T-helper 2 cell (primary cell): ENCODE measurements at regions not wholly inside any gene's neighbourhood (a gene's known extent, or its start where the extent isn't known, plus 50 kb on each side); places are given as distances from the start of the nearest gene placed in this dataset.
"Not testable (repeated sequence)": the region's sequence is repeated elsewhere in the genome, so short reads cannot be mapped to it uniquely, and the experiment has no call there.

ENCODE experiments used
- DNase-seq, 5 experiments: peaks; one replicate each; pipeline versions ENCODE4 v3.0.0 to v3.0.0-alpha.2; 2012 to 2022

DNA sequence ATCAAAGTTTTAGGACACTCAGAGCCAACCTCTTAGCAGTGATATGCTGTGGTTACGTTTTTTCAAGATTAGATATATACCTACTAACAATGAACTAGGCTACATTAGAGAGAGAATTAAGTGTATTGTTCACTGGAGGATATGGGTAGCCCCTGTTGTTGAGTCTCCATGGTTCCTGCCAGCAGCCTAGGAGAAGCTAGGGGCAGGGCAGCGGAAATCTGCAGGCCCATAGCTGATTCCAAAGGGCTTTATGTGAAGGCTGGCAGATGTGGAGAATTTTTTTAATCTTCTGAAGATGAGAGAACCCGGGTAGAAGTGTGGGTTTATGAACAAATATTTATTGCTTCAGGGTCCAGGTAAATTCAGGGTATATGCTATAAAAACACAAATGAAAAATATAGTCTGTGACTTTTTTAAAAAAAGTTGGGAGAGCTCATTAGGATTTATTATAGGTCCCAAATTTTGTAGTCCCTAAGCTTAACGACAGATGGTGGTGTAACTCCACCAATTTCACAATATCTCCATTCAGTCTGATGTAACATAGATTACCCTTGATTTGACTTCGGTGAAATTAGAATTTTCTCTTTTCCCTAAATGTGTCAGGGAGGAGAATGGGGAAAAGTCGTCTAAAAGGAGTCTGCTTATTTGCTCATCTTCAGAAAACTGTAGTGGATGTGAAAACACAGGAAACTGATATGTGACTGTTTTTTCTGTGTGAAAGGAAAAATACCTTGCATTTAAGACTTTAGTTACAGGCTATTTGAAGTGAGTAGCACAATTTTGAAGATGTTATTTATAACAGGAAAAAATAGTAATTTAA is 163.0 kb upstream of the PPP1R3A start:
- peak in 1 of 5 experiments; percentile 39 for DNase-seq

DNA sequence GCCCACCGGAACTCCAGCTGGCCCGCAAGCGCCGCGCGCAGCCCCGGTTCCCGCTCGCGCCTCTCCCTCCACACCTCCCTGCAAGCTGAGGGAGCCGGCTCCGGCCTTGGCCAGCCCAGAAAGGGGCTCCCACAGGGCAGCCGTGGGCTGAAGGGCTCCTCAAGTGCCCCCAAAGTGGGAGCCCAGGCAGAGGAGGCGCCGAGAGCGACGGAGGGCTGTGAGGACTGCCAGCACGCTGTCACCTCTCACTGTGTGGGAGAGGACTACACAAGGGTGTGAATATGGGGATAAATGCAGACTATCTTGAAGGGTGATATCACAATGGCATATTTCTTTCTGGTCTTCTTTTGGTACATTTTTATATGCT is 158.3 kb upstream of the PPP1R3A start:
- DNase-seq: not testable (repeated sequence)

DNA sequence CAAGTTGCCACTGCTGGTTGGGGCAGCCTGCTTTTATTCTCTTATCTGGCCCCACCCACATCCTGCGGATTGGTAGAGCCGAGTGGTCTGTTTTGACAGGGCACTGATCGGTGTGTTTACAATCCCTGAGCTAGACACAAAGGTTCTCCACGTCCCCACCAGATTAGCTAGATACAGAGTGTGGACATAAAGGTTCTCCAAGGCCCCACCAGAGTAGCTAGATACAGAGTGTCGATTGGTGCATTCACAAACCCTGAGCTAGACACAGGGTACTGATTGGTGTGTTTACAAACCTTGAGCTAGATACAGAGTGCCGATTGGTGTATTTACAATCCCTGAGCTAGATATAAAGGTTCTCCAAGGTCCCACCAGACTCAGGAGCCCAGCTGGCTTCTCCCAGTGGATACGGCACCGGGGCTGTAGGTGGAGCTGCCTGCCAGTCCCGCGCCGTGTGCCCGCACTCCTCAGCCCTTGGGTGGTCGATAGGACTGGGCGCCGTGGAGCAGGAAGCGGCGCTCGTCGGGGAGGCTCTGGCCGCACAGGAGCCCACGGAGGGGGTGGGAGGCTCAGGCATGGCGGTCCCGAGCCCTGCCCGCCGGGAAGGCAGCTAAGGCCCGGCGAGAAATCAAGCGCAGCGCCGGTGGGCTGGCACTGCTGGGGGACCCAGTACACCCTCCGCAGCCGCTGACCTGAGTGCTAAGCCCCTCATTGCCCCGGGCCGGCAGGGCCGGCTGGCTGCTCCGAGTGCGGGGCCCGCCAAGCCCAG is 157.8 kb upstream of the PPP1R3A start:
- not testable (repeated sequence) for DNase-seq

DNA sequence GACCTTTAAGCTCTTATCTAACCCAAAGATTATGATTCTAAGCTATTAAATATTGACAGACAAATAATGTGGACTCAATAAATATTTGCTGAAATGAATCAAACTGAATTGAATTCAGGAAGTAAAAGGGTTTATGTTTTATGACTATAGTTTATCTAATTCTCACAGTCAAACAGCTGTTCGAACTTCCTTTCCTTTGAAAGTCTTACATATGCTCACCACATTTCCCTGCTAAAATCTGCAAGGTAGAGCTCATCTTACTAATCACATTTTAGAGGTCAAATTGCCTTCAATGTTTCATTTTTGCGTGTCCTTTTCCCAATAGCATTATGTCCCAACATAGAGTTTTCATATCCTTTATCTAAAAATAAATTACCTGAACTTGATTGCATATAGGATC is 154.9 kb upstream of the PPP1R3A start:
- DNase-seq: no peak

DNA sequence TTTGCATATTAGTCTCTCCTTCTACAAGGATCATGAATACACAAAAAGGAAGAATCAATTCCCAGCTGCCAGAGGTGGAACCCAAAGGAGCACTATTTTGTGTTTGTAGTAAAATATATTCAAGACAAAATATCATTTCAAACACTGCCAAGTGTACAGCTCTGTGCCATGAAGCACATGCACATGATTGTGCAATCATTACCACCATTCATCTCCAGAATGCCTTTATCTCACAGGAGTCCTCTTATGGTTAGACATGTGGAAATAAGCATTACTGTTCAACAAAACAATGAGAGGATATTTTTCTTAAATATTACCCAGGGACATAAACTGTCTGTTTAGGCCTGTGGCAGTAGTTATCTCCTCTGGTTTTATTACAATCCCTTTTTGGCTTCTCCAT is 151.4 kb upstream of the PPP1R3A start:
- no peak for DNase-seq

DNA sequence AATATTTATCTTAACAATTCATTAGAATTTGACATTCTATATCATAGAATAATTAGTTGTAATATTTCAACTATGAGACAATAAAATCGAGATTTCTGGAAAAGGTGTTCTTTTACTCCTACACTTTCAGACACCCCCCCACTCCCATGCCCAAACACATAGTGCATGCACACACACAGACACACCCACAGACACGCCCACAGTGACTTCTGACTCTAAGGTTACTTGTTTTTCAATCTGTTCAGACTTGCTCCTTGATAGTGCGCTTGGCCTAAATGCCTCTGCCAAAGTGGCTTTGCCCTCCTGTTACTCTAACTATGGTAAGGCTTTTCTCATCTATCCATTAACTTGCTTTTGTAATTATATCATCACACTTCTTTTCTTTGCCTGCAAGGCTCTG is 144.0 kb upstream of the PPP1R3A start:
- DNase-seq: no peak

DNA sequence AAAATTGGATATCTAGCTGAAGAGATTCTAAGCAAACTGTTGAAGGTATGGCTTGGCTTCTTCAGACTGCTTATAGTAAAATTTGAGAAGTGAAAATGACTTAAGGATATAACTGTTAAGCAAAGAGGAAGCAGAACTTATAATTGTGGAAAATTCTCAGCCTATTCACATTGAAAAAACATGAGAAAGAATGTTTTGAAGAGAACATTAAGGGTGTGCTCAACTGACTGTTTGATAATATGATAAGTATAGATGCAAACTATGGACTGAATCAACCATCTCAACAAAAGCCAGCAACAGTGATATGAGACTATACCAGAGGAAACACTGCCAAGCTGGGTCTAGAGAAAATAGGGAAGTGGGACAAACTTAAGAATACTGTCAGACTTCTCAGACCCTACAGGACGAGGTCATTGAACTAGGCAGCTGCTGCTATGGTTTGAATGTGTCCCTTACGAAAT is 133.1 kb upstream of the PPP1R3A start:
- no peak for DNase-seq

DNA sequence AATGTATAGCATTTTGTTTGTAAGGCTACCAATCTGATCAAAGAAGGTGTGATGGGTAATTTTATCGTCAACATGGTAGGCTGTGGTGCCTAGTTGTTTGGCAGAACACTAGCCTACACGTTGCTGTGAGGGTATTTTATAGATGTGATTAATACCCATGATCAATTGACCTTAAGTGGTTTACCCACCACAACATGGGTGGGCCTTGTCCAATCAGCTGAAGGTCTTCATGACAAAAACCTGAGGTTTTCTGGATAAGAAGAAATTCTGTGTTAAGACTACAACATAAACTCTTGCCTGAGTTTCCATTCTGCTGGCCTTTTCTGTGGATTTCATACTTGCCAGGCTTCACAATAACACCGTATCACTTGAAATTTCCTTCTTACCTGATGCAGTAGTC is 131.8 kb upstream of the PPP1R3A start:
- DNase-seq: no peak

DNA sequence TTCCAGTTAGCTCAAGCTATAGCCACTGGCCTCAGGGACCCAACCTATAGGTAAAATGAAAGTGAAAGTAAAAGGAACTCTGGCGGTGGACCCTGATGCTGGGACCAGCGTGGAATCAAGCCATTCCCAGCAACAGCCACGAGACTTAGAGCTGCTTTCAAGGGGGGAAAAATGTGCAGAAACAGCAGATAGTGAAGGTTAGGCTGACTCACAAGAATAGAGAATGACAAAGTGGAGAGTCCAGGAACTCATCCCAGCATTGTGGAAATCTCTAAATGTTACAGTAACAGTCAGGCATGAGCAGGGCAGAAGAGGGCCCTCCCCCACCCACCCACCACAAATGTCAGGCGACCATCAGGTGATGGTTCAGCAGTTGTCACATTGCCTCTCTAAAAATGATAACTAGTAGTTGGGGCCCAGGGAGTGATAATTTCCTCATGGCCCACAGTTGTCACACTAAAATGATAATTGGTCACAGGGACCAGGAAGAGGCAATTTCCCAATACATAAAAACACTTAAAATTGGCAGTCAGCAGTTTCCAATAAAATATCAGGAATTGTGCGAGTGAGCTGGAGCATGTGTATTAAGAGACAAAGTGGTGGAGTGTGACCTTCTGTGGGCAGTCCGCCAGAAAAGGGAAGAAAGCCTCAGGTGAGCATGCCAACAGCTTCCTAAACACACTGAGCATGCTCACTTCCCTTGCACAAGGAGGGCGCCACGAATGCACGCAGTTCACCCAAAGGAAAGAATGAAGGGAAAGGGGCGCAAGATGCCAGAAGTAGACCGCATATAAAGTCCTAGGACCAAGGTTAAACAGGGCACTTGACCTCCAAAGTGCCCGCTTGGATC is 129.8 kb upstream of the PPP1R3A start:
- peak in 2 of 5 experiments; percentile 12 to 19 for DNase-seq

DNA sequence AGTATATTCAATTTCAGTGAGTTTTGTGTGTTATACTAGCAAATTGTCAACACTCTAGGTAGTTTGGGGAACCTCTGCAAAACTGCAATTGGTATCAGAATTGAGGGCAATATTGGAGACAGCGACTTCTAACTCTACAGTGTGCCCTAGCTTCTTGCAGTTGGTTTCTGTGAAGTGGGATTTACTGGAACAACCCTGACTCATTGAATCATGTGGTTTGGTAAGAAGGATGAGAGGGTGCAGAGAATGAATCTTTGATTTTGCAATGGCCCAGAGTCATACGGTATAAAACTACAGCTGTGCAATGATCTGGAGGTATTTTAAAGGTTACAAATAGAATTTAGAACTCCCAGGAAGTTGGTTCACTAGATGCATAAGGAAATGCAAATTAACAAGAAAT is 129.1 kb upstream of the PPP1R3A start:
- no peak for DNase-seq

DNA sequence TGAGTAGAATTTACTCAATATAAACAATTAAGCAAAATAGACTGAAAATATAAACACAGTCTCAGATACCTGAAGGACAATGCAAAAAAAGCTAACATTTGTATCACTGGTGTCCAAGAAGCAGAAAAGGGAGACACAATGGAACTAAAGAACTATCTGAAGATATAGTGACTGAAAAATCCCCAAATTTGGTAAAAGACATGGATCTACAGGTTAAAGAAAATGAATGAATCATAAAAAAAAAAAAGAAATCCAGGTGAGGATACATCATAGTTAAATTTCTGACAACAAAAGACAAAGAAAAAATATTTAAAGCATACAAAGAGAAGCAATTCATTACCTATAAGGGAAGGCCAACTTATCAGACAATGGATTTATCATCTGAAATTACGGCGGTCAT is 114.7 kb upstream of the PPP1R3A start:
- no peak for DNase-seq

DNA sequence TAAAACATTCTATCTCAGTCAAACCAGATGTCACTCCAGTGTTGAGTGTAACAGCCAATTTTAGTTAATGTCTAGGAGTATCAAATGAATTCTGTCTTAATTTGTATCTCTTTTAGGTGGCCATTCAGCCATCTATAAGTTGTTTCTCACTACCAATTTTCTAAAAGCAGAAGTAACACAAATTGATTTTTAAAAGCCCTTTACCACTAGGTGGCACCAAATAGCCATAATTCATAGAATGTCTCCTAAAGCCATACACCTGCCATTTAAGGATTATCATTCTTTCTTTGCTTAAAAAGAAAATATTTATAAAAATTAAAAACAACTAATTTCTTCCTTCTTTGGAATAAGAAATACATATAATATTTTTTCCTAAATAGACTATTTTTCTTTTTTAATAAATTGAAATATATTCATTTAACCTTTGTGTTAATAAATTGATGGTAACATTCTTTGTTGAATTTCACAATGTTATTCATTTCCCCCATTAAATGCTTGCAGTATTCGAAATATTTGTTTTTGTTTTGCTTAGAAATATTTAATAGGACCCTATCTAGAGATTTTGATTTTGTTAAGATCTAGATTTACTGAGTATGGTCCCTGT is 107.8 kb upstream of the PPP1R3A start:
- peak in 2 of 5 experiments; percentile 29 to 49 for DNase-seq

DNA sequence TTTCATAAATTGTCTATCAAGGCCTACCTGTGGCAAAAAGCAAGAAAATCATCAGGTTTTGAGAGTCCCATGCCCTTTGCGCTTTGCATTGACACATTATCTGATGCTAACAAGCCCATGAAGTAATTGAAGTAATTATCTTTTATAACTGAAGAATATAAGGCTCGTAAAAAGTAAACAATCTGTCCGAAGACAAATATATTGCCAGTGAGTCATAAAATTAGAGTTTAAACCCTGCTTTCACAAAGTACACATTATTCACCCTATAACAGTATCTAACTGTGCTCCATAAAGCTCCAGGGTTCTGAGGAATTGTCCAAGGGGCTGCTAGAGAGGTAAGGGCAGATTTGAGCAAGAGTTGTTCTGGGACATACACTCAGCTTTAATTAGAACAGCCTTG is 102.3 kb upstream of the PPP1R3A start:
- no peak for DNase-seq

DNA sequence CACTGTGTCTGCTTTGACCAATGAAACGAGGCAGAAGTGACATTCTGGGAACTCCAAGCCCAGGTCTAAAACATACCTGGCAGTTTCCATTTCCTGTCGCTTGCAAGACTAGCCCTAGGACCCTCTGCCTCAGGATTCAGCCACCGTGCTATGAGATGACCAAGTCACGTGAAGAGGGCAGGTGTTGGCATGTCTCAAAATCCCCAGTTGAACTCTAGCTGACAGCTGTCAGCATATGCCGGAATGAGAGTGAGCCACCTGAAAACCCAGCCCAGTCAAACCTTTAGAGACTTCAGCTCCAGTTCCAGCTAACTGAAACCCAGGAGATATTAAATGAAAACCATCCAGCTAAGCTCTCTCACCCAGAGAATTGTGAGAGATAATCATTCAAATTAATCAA is 89.9 kb upstream of the PPP1R3A start:
- DNase-seq: no peak

DNA sequence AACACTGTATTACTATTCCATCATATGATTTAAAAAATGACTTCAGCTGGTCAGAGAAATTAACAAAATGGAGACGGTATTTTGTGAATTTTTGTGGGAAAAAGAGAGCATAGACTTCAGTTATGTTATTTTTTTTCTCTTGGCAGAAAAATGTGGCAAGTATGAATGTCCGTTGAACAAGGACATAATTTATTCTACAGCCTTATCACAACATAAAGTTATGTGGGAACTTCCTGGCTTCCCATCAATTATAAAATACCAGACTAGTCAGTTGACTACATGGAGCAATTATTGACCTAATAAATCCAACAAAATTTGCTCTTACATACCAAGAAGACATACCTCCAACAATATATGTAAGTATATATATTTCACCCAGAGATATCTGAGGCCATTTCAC is 88.6 kb upstream of the PPP1R3A start:
- no peak for DNase-seq

DNA sequence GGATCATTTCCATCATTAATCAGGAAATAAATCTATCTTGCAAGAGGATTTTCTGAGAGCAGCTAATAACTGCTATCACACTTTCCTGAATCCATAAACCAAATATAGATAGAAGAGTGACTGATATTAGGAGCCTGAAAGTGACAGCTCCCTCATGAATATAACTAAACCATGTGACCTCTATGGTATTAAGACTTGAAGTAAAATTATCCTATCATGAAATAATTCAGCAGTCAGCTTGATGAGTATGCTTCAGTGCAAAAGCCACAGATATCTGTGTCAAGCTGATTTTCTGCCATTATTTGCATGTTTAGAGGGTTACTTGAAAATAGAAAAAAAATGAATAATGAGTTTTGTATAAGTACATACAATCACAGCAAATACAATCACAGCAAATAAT is 80.1 kb upstream of the PPP1R3A start:
- no peak for DNase-seq

DNA sequence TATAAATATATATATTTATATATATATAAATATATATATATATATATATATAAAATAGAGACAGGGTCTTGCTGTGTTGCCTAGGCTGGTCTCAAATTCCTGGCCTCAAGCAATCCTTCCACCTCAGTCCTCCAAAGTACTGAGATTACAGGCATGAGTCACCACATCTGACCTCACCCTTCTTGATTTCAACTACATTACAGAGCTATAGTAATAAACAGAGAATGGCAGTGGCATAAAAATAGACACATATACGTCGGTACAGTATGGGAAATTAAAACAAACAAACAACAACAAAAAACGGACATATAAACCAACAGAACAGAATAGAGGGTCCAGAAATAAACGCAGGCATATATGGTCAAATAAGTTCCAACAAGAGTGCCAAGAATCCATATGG is 77.6 kb upstream of the PPP1R3A start:
- DNase-seq: no peak

DNA sequence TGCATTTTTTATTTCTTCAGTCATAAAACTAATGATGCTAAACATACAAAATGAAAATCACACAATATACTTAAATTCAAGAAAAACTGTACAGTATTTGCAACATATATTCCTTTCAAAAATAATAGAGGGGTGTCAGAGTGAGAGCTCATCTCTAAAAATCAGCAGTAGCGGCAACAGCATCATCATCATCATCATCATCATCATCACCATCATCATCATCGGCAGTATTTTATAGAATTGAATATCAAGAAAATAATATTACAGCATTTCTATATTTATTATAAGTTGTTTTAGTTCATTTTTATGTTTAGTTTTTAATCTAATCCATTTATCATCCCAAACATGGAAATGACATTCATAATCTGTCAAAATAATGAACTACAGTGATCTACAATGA is 67.4 kb upstream of the PPP1R3A start:
- no peak for DNase-seq

DNA sequence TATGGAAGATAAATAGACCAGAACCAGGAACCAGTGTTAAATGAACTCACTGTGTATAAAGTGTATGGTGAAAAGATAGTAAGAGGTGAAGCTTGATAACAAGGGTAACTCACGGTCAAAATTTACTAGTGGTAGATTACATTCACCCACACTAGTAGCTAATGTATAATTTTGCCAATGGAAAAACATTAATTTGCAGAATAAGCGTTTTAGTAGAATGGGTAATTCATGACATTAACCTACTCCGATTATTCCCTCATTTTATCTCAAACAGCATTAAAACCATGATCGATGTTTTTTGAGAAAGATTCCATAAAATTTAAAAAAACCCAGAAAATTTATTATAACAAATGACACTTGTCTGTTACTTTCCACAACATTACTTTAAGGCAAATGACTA is 57.7 kb upstream of the PPP1R3A start:
- DNase-seq: no peak

DNA sequence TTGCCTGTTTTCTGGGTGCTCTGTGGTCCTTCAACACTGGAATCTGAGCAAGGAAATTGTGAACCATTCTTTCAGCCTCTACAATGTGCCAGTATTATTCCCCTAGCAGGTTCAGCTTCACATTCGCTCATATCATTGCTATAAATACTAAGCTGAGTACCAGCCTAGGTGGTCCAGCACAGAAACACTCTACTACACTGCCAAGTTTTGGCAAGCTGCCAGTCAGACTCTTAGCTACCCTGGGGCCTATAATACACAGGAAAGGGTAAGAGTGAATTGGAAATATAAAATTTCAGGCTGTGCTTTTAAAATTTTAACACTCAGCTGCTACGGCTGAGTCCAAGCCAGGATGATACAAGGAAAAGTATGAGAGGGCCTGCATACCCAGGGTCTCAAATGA is 49.9 kb upstream of the PPP1R3A start:
- no peak for DNase-seq
